Activated T-helper 17 cell treated with anti-CD3 and anti-CD28 coated beads, Interleukin-2, amount 50 U/mL, for 72 hours (primary cell): ENCODE measurements at regions not wholly inside any gene's neighbourhood (a gene's known extent, or its start where the extent isn't known, plus 50 kb on each side); places are given as distances from the start of the nearest gene placed in this dataset.

Experiments used
- ATAC-seq: fragments of 150-1000 bp; cut with Tn5 transposase; replicated peaks from 2 replicates; pipeline ENCODE4 v1.10.0; 2021; ENCODE audit warnings: mild to moderate bottlenecking, moderate library complexity
- H3K27ac Mint-ChIP-seq: one replicate; pipeline ENCODE4 v1.8.0; 2022; ENCODE audit warnings: mixed read lengths
- H3K27me3 Mint-ChIP-seq: one replicate; pipeline ENCODE4 v1.8.0; 2022; ENCODE audit warnings: mixed read lengths
- H3K36me3 Mint-ChIP-seq: one replicate; pipeline ENCODE4 v1.8.0; 2022; ENCODE audit warnings: low read depth, mild to moderate bottlenecking, mixed read lengths
- H3K4me1 Mint-ChIP-seq: one replicate; pipeline ENCODE4 v1.8.0; 2022; ENCODE audit warnings: mixed read lengths
- H3K4me3 Mint-ChIP-seq: one replicate; pipeline ENCODE4 v1.8.0; 2022; ENCODE audit warnings: mild to moderate bottlenecking, mixed read lengths
- H3K9me3 Mint-ChIP-seq: one replicate; pipeline ENCODE4 v1.8.0; 2022; ENCODE audit warnings: mixed read lengths

GRCh38 chr10:83190614-83191013, 948.7 kb upstream of the GHITM start:
- Mint-ChIP-seq H3K4me3 (no peak overlapping the region), H3K27me3 (no peaks in the 10 kb centered on the region), H3K36me3 (no peaks in the 10 kb centered on the region), H3K4me1 (no peaks in the 10 kb centered on the region), H3K27ac (no peak overlapping the region), H3K9me3 (peaks cover 3% of the 10 kb centered on the region)
- ATAC-seq = no peak

DNA sequence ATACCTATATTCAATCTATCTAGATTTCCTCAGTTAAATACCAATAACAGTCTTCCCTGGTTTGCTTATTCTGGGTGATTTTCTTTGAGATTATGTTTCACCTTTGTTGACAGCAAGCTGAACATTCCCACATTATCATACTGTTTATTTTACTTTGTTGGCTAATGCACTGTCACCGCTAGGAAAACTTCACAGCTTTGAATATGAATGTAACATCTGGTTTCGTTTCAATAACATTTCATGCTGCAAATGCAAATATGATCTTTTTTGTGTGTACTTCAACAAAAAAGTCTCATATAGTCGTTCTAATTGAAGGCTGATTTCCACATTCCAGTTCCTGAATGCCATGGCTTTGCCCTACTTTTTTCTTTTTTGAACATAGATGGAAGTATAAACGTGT, 946.3 kb upstream of the GHITM start:
- Mint-ChIP-seq H3K4me3 (no peak overlapping the region), H3K27ac (no peak overlapping the region), H3K36me3 (no peaks in the 10 kb centered on the region), H3K4me1 (no peaks in the 10 kb centered on the region), H3K27me3 (no peaks in the 10 kb centered on the region), H3K9me3 (peaks cover 3% of the 10 kb centered on the region)
- no peak for ATAC-seq

GRCh38 chr10:83195021-83195420, 944.3 kb upstream of the GHITM start:
- Mint-ChIP-seq H3K4me3 (no peak overlapping the region), H3K4me1 (no peaks in the 10 kb centered on the region), H3K27ac (no peak overlapping the region), H3K9me3 (peaks cover 7% of the 10 kb centered on the region), H3K27me3 (no peaks in the 10 kb centered on the region), H3K36me3 (no peaks in the 10 kb centered on the region)
- ATAC-seq = no peak

- ATAC-seq = no peak
- H3K9me3 Mint-ChIP-seq = peaks cover 7% of the 10 kb centered on the region
- no peak overlapping the region for H3K27ac Mint-ChIP-seq
- no peaks in the 10 kb centered on the region for H3K27me3 Mint-ChIP-seq
- H3K4me1 Mint-ChIP-seq = no peaks in the 10 kb centered on the region
- H3K4me3 Mint-ChIP-seq = no peak overlapping the region
- H3K36me3 Mint-ChIP-seq = no peaks in the 10 kb centered on the region
These were observed 939.9 kb upstream of the GHITM start for GRCh38 chr10:83199374-83199773.

DNA sequence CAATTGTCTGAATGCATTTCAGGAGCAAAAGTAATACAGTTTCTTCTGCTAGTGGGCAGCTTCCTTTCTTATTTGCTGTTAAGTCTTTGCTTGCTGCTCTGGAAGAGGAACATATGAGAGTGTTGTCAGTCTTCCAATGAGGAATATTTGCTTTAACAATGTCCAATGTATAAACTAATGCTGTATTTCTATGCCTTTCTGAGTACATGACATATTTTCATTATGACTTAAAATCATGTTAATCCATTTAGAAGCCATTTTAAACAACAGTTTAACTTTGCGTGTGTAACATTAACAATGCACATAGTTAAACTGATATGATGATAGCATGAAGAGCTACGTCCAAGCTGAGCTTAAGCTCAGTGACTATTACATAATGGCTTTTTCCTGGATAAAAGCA, 933.4 kb upstream of the GHITM start:
- no peaks in the 10 kb centered on the region for H3K4me1 Mint-ChIP-seq
- no peaks in the 10 kb centered on the region for H3K36me3 Mint-ChIP-seq
- no peaks in the 10 kb centered on the region for H3K9me3 Mint-ChIP-seq

GRCh38 chr10:83212632-83213334, 926.5 kb upstream of the GHITM start:
- Mint-ChIP-seq H3K36me3 (no peaks in the 10 kb centered on the region), H3K27ac (no peak overlapping the region), H3K9me3 (no peaks in the 10 kb centered on the region), H3K4me3 (no peak overlapping the region), H3K4me1 (no peaks in the 10 kb centered on the region), H3K27me3 (no peaks in the 10 kb centered on the region)
- ATAC-seq = no peak

More for the DNA sequence above, 933.4 kb upstream of the GHITM start:
- Mint-ChIP-seq H3K4me3 (no peak overlapping the region), H3K27ac (no peak overlapping the region), H3K27me3 (no peaks in the 10 kb centered on the region)
- ATAC-seq = no peak

GRCh38 chr10:83214136-83214535, 925.2 kb upstream of the GHITM start:
- no peak overlapping the region for H3K27ac Mint-ChIP-seq
- ATAC-seq = no peak

DNA sequence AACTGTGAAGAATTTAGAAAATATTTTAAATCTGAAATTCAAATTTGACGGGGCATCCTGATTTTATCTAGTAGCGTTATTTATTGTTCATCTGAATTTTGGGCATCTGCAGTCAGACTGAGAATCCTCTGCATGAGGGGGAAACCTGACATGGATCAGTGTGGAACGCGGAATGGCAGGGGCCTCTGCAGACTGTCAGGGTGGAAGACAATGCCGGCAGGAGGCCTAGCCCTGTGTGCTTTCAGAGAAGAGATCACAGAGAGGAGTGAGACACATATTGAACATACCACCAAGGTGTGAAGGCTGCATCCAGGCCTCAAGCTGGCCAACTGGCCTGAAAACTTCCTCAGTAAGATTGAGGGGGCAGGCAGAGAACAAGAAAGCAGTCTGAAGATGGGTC, 921.1 kb upstream of the GHITM start:
- H3K4me1 Mint-ChIP-seq = no peaks in the 10 kb centered on the region
- H3K9me3 Mint-ChIP-seq = peaks cover 5% of the 10 kb centered on the region
- no peak overlapping the region for H3K4me3 Mint-ChIP-seq
- no peak for ATAC-seq
- no peaks in the 10 kb centered on the region for H3K27me3 Mint-ChIP-seq
- no peaks in the 10 kb centered on the region for H3K36me3 Mint-ChIP-seq
- H3K27ac Mint-ChIP-seq = no peak overlapping the region

More at GRCh38 chr10:83214136-83214535, 925.2 kb upstream of the GHITM start:
- H3K4me1 Mint-ChIP-seq = no peaks in the 10 kb centered on the region
- H3K9me3 Mint-ChIP-seq = no peaks in the 10 kb centered on the region
- no peaks in the 10 kb centered on the region for H3K27me3 Mint-ChIP-seq
- no peaks in the 10 kb centered on the region for H3K36me3 Mint-ChIP-seq
- H3K4me3 Mint-ChIP-seq = no peak overlapping the region

DNA sequence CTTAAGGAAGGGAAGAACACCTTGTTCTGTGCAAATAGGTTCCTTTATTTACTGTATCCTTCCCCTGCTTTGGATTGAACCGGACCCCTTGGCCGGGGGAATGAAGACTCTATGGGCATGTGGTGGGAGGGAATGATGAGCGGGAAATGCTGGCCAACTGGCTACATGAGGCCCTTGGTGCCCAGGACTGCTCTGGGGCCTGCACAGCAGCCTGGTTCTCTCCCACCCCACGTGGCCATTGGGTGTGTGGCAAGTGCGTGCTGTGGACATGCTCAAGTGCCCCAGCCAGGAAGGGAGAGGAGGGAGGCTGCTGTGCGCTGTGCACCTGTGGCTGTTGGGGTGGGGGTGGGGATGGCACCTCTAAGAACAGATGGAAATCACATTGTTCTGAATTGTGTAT, 917.0 kb upstream of the GHITM start:
- no peaks in the 10 kb centered on the region for H3K27me3 Mint-ChIP-seq
- ATAC-seq = no peak
- H3K4me3 Mint-ChIP-seq = no peak overlapping the region
- peaks cover 5% of the 10 kb centered on the region for H3K9me3 Mint-ChIP-seq
- no peaks in the 10 kb centered on the region for H3K36me3 Mint-ChIP-seq
- no peaks in the 10 kb centered on the region for H3K4me1 Mint-ChIP-seq
- H3K27ac Mint-ChIP-seq = no peak overlapping the region

- H3K9me3 Mint-ChIP-seq = peaks cover 5% of the 10 kb centered on the region
These were observed 916.2 kb upstream of the GHITM start for GRCh38 chr10:83222832-83223742.

GRCh38 chr10:83225781-83226180, 913.5 kb upstream of the GHITM start:
- Mint-ChIP-seq H3K27me3 (no peaks in the 10 kb centered on the region), H3K27ac (no peak overlapping the region), H3K36me3 (no peaks in the 10 kb centered on the region), H3K4me3 (no peak overlapping the region), H3K9me3 (peaks cover 6% of the 10 kb centered on the region), H3K4me1 (no peaks in the 10 kb centered on the region)
- ATAC-seq = no peak

More at GRCh38 chr10:83222832-83223742, 916.2 kb upstream of the GHITM start:
- no peaks in the 10 kb centered on the region for H3K27me3 Mint-ChIP-seq
- no peaks in the 10 kb centered on the region for H3K36me3 Mint-ChIP-seq
- H3K4me3 Mint-ChIP-seq = no peak overlapping the region
- H3K4me1 Mint-ChIP-seq = no peaks in the 10 kb centered on the region
- no peak overlapping the region for H3K27ac Mint-ChIP-seq
- ATAC-seq = no peak

DNA sequence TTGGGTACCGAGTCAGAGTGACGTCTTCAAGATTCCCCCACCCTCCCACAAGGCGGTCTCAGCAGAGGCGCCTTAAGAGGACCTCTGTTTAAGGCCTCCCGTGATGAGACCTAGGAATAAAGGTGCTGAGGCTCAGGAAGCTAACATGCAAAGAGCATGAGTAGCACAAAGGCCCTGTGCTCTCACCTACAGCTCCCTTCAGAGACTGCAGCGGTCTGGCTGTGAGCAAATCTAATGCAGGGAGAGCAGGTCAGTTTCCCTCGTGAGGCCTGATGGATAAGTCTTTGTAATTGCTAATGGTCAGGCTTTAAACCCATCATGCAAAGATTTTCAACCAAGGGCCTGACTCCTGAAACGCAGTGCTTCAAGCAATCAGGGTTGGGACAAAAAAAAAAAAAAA, 909.3 kb upstream of the GHITM start:
- H3K9me3 Mint-ChIP-seq = peaks cover 3% of the 10 kb centered on the region
- no peaks in the 10 kb centered on the region for H3K4me1 Mint-ChIP-seq
- H3K27me3 Mint-ChIP-seq = no peaks in the 10 kb centered on the region
- ATAC-seq = no peak
- no peak overlapping the region for H3K27ac Mint-ChIP-seq
- H3K4me3 Mint-ChIP-seq = no peak overlapping the region
- H3K36me3 Mint-ChIP-seq = no peaks in the 10 kb centered on the region

- Mint-ChIP-seq H3K9me3 (peaks cover 2% of the 10 kb centered on the region), H3K4me1 (no peaks in the 10 kb centered on the region), H3K4me3 (no peak overlapping the region), H3K27me3 (no peaks in the 10 kb centered on the region), H3K36me3 (no peaks in the 10 kb centered on the region), H3K27ac (no peak overlapping the region)
- no peak for ATAC-seq
These were observed 905.6 kb upstream of the GHITM start for GRCh38 chr10:83233691-83234090.

- Mint-ChIP-seq H3K9me3 (peaks cover 8% of the 10 kb centered on the region), H3K4me3 (no peak overlapping the region), H3K27ac (no peak overlapping the region), H3K36me3 (no peaks in the 10 kb centered on the region), H3K4me1 (no peaks in the 10 kb centered on the region), H3K27me3 (no peaks in the 10 kb centered on the region)
- no peak for ATAC-seq
These were observed 891.1 kb upstream of the GHITM start for GRCh38 chr10:83248106-83248631.

- no peak for ATAC-seq
- H3K36me3 Mint-ChIP-seq = no peaks in the 10 kb centered on the region
- H3K4me1 Mint-ChIP-seq = no peaks in the 10 kb centered on the region
- H3K27me3 Mint-ChIP-seq = no peaks in the 10 kb centered on the region
- H3K4me3 Mint-ChIP-seq = no peak overlapping the region
- H3K27ac Mint-ChIP-seq = no peak overlapping the region
- peaks cover 16% of the 10 kb centered on the region for H3K9me3 Mint-ChIP-seq
These were observed 888.9 kb upstream of the GHITM start for GRCh38 chr10:83250396-83250795.
